ENCODE measurements at regions not wholly inside any gene's neighbourhood (a gene's known extent, or its start where the extent isn't known, plus 50 kb on each side); places are given as distances from the start of the nearest gene placed in this dataset.

GRCh38 chr3:104952146-104952972 is 414.4 kb upstream of the ALCAM start:
- TF ChIP-seq EP300 (IDR thresholded peaks at IDR 0.05) (no peak), FOXS1 (CRISPR knock-in tag; IDR thresholded peaks at IDR 0.05) (no peak), HMGXB4 (CRISPR knock-in tag; IDR thresholded peaks at IDR 0.05; ENCODE audit: borderline replicate concordance) (no peak), CTCF (IDR thresholded peaks at IDR 0.05) (no peak), CBX2 (IDR thresholded peaks at IDR 0.05; ENCODE audit: borderline replicate concordance, low read depth) (no peak), HOXA7 (CRISPR knock-in tag; IDR thresholded peaks at IDR 0.05) (no peak), KDM5A (IDR thresholded peaks at IDR 0.05) (no peak), POLR2A (IDR thresholded peaks at IDR 0.05; ENCODE audit: low read length) (no peak), HOXB5 (CRISPR knock-in tag; IDR thresholded peaks at IDR 0.05) (no peak), POLR2AphosphoS2 (conservative IDR thresholded peaks at IDR 0.05; ENCODE audit: low read length) (no peak), JUN (IDR thresholded peaks at IDR 0.05) (no peak)

Measured in A549 (cell line).